ENCODE measurements at regions not wholly inside any gene's neighbourhood (a gene's known extent, or its start where the extent isn't known, plus 50 kb on each side); places are given as distances from the start of the nearest gene placed in this dataset.

GRCh38 chr5:62059960-62060359 lies 246.0 kb upstream of the KIF2A start:
- TF ChIP-seq CTCF (IDR thresholded peaks at IDR 0.05; ENCODE audit: low read depth, low read length) (no peak), POLR2A (IDR thresholded peaks at IDR 0.05; ENCODE audit: extremely low read depth, insufficient read length) (no peak), MYC (IDR thresholded peaks at IDR 0.05; ENCODE audit: low read depth, low read length) (no peak)

All from NB4 (cell line).